Gastroesophageal sphincter (tissue), 3 donors: ENCODE measurements at regions not wholly inside any gene's neighbourhood (a gene's known extent, or its start where the extent isn't known, plus 50 kb on each side); places are given as distances from the start of the nearest gene placed in this dataset.

ENCODE experiments used
- POLR2AphosphoS5 ChIP-seq: sonication (generic); formaldehyde crosslinking; IDR thresholded peaks from one replicate; pipeline ENCODE4 v1.6.1; 2017; ENCODE audit warnings: antibody characterized with exemption
- TF ChIP-seq, protein P1 (sequence below), 4 experiments: fragments of 200-600 bp in 2 of 4; fragments of 450-650 bp in 2 of 4; sonication (generic) in 1 of 4; IDR thresholded peaks; one replicate each; pipeline ENCODE4 v1.5.1; 2017 to 2019; ENCODE audit warnings: antibody characterized with exemption in 4 of 4, mild to moderate bottlenecking in 2 of 4, moderate library complexity in 2 of 4

DNA sequence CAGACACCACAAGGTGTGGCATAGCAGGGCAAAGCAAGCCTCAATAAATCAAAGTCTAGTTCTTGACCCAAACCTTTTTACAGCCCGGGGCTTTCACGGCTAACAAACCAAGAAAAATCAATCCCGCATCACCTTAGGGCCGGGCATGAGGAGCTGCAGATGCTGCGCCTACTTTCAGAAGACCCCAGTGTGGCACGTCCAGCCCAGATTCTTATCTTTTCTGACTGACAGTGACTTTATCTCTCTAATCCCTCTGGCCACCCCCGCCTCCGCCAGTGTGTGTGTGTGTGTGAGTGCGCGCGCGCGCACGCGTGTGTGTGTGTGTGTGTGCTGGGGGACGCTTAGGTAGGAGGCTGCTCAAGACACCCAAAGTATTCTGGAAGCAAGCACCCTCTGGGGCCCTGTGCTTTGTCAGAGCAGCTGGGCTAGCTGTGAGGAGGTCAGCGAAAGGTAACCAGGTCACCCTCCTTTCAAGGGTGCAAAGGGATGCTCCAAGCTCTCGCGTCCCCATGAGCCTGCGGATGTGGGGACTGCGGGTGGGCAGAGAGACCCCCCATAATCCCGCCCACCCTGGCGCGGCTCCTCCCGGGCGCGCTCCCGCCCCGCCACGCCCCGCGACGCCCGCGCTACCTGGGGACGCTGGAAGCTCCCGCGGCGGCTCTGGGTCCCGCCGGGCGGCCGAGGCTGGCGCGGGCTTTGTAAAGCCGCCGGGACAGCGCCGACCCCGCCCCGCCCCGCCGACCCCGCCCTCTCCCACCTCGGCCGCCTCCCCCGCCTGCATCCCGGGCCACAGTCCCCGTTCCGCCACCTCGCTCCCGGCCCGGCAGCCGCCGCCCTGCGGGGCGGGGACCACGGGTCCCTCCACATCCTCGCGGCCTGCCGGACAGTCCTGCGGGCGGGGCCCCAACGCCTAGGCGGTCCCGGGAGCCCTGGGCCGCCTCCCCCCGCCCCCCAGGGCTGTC is 57.1 kb upstream of the RHOBTB1 start:
- TF ChIP-seq, protein P1, sequence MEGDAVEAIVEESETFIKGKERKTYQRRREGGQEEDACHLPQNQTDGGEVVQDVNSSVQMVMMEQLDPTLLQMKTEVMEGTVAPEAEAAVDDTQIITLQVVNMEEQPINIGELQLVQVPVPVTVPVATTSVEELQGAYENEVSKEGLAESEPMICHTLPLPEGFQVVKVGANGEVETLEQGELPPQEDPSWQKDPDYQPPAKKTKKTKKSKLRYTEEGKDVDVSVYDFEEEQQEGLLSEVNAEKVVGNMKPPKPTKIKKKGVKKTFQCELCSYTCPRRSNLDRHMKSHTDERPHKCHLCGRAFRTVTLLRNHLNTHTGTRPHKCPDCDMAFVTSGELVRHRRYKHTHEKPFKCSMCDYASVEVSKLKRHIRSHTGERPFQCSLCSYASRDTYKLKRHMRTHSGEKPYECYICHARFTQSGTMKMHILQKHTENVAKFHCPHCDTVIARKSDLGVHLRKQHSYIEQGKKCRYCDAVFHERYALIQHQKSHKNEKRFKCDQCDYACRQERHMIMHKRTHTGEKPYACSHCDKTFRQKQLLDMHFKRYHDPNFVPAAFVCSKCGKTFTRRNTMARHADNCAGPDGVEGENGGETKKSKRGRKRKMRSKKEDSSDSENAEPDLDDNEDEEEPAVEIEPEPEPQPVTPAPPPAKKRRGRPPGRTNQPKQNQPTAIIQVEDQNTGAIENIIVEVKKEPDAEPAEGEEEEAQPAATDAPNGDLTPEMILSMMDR (IDR thresholded peaks at IDR 0.05) = no peak
- no peak for TF ChIP-seq POLR2AphosphoS5
